Thyroid gland (tissue), 4 donors: ENCODE measurements at regions not wholly inside any gene's neighbourhood (a gene's known extent, or its start where the extent isn't known, plus 50 kb on each side); places are given as distances from the start of the nearest gene placed in this dataset.

Experiments
- CTCF ChIP-seq, 6 experiments: fragments of 200-600 bp in 3 of 6; fragments of 450-650 bp in 3 of 6; sonication (generic) in 3 of 6; IDR thresholded peaks; one replicate each; pipeline ENCODE4 v1.5.1; 2016 to 2019; ENCODE audit warnings: antibody characterized with exemption in 6 of 6, mild to moderate bottlenecking in 2 of 6, inconsistent platforms in 1 of 6, moderate library complexity in 1 of 6
- POLR2A ChIP-seq, 2 donors: fragments of 450-650 bp; IDR thresholded peaks; one replicate each; pipeline ENCODE4 v1.6.1; 2017; ENCODE audit warnings: antibody characterized with exemption in 2 of 2, mild to moderate bottlenecking in 2 of 2, moderate library complexity in 1 of 2

GRCh38 chr2:82780050-82780449 lies 1679.0 kb downstream of the SUCLG1 start:
- TF ChIP-seq CTCF (IDR thresholded peaks at IDR 0.05) (no peak), POLR2A (IDR thresholded peaks at IDR 0.05) (no peak)
